Panc1 (cell line): ENCODE measurements at regions not wholly inside any gene's neighbourhood (a gene's known extent, or its start where the extent isn't known, plus 50 kb on each side); places are given as distances from the start of the nearest gene placed in this dataset.

ENCODE experiments used
- ATAC-seq: fragments of 200-7000 bp; cut with Tn5 transposase; 2 replicates; pipeline ENCODE4 v1.9.1; 2020; ENCODE audit warnings: mild to moderate bottlenecking, moderate library complexity
- BruUV-seq: library from RNA; stranded (reverse); fragments of 400-500 nt; replicated peaks from 2 replicates; lab custom pipeline; 2021; lab: Mats Ljungman, UMichigan
- CTCF ChIA-PET: fragments of 300-600 bp; sonication (Branson Sonifier 250); formaldehyde crosslinking; loops from one replicate; lab custom pipeline; 2022; ENCODE audit warnings: antibody characterized with exemption; lab: Charles Lee
- POLR2A ChIA-PET: fragments of 300-600 bp; sonication (Branson Sonifier 250); formaldehyde crosslinking; loops from one replicate; lab custom pipeline; 2022; ENCODE audit warnings: antibody characterized with exemption; lab: Charles Lee
- DNase-seq: peaks from one replicate; pipeline ENCODE4 v3.0.0-alpha.2; 2010; ENCODE audit warnings: low read depth, low spot score
- H3K27ac ChIP-seq: 2 replicates; pipeline ENCODE4 v1.5.1; 2011; ENCODE audit warnings: mild to moderate bottlenecking, low read length, inconsistent platforms
- H3K27me3 ChIP-seq: fragments of 200-500 bp; sonication (Bioruptor generic); 2 replicates; pipeline ENCODE4 v1.6.0; 2014; ENCODE audit warnings: low read length, inconsistent platforms; ENCODE audit not compliant: control insufficient read depth, insufficient read depth
- H3K36me3 ChIP-seq: fragments of 200-500 bp; sonication (Bioruptor generic); 2 replicates; pipeline ENCODE4 v1.5.1; 2014; ENCODE audit warnings: inconsistent platforms, mild to moderate bottlenecking, low read length, moderate library complexity; ENCODE audit not compliant: control insufficient read depth, insufficient read depth
- H3K4me1 ChIP-seq: 2 replicates; pipeline ENCODE4 v1.5.1; 2011; ENCODE audit warnings: inconsistent platforms, mild to moderate bottlenecking, low read length, moderate library complexity; ENCODE audit not compliant: control insufficient read depth, insufficient read depth
- H3K4me3 ChIP-seq, 2 experiments: 2 replicates each; pipeline ENCODE4 v1.5.1; 2011 to 2012; ENCODE audit warnings: low read depth in 2 of 2, low read length in 2 of 2, mild to moderate bottlenecking in 2 of 2, inconsistent platforms in 1 of 2, moderate library complexity in 1 of 2
- H3K9me3 ChIP-seq: fragments of 200-500 bp; sonication (Bioruptor generic); 2 replicates; pipeline ENCODE4 v1.5.1; 2014; ENCODE audit warnings: low read depth, mild to moderate bottlenecking, inconsistent platforms, low read length, moderate library complexity; ENCODE audit not compliant: control insufficient read depth, insufficient read depth
- POLR2AphosphoS5 ChIP-seq: IDR thresholded peaks from 2 replicates; pipeline ENCODE4 v1.6.1; 2012; ENCODE audit warnings: mild to moderate bottlenecking, low read depth, low read length, moderate library complexity
- SIN3A ChIP-seq: IDR thresholded peaks from 2 replicates; pipeline ENCODE4 v1.6.1; 2012; ENCODE audit warnings: low read depth, mild to moderate bottlenecking, low read length, moderate library complexity, borderline replicate concordance; ENCODE audit not compliant: insufficient read depth
- TCF7L2 ChIP-seq: IDR thresholded peaks from 2 replicates; pipeline ENCODE4 v1.6.1; 2011; ENCODE audit warnings: mild to moderate bottlenecking, low read depth, low read length, inconsistent platforms
- in situ Hi-C: cut with HindIII; loops from 2 replicates; pipeline ENCODE4 v1.10.0; 2016; ENCODE audit warnings: low sequenced_read_pairs, low pct_unique_long_range_greater_than_20kb
- intact Hi-C: fragments of 100-400 bp; cut with micrococcal nuclease; formaldehyde crosslinking; loops from one replicate; pipeline ENCODE4 v1.10.0; 2022; ENCODE audit not compliant: unreplicated experiment
- TF ChIP-seq, protein P1 (sequence below), 2 experiments: IDR thresholded peaks; 2 replicates each; pipeline ENCODE4 v1.6.1; 2011 to 2012; ENCODE audit warnings: low read depth in 2 of 2, control low read depth in 1 of 2, low read length in 1 of 2, mild to moderate bottlenecking in 1 of 2, moderate library complexity in 1 of 2; ENCODE audit not compliant: insufficient read depth in 1 of 2
- TF ChIP-seq, protein P2 (sequence below): fragments of 450-650 bp; IDR thresholded peaks from 2 replicates; pipeline ENCODE4 v1.5.1; 2017; ENCODE audit warnings: mild to moderate bottlenecking

DNA sequence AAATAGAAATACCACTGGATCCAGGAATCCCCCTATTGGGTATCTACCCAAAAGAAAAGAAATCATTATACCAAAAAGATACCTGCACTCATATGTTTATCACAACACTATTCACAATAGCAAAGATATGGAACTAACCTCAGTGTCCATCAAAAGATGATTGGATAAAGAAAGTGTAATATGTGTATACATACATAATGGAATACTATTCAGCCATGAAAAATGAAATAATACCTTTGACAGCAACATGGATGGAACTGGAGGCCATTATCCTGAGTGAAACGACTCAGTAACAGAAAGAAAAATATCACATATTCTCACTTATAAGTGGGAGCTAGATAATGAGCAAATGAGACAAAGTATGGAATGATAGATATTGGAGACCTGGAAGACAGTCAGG lies 74.2 kb upstream of the TLR3 start:
- BruUV-seq: no TSS peak
- TF ChIP-seq, protein P1, sequence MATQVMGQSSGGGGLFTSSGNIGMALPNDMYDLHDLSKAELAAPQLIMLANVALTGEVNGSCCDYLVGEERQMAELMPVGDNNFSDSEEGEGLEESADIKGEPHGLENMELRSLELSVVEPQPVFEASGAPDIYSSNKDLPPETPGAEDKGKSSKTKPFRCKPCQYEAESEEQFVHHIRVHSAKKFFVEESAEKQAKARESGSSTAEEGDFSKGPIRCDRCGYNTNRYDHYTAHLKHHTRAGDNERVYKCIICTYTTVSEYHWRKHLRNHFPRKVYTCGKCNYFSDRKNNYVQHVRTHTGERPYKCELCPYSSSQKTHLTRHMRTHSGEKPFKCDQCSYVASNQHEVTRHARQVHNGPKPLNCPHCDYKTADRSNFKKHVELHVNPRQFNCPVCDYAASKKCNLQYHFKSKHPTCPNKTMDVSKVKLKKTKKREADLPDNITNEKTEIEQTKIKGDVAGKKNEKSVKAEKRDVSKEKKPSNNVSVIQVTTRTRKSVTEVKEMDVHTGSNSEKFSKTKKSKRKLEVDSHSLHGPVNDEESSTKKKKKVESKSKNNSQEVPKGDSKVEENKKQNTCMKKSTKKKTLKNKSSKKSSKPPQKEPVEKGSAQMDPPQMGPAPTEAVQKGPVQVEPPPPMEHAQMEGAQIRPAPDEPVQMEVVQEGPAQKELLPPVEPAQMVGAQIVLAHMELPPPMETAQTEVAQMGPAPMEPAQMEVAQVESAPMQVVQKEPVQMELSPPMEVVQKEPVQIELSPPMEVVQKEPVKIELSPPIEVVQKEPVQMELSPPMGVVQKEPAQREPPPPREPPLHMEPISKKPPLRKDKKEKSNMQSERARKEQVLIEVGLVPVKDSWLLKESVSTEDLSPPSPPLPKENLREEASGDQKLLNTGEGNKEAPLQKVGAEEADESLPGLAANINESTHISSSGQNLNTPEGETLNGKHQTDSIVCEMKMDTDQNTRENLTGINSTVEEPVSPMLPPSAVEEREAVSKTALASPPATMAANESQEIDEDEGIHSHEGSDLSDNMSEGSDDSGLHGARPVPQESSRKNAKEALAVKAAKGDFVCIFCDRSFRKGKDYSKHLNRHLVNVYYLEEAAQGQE (IDR thresholded peaks at IDR 0.05; ENCODE audit: insufficient read depth in 1 of 2, low read depth in 2 of 2, low read length in 1 of 2): no peak
- TF ChIP-seq SIN3A: no peak
- no peak for TF ChIP-seq POLR2AphosphoS5
- TF ChIP-seq, protein P2, sequence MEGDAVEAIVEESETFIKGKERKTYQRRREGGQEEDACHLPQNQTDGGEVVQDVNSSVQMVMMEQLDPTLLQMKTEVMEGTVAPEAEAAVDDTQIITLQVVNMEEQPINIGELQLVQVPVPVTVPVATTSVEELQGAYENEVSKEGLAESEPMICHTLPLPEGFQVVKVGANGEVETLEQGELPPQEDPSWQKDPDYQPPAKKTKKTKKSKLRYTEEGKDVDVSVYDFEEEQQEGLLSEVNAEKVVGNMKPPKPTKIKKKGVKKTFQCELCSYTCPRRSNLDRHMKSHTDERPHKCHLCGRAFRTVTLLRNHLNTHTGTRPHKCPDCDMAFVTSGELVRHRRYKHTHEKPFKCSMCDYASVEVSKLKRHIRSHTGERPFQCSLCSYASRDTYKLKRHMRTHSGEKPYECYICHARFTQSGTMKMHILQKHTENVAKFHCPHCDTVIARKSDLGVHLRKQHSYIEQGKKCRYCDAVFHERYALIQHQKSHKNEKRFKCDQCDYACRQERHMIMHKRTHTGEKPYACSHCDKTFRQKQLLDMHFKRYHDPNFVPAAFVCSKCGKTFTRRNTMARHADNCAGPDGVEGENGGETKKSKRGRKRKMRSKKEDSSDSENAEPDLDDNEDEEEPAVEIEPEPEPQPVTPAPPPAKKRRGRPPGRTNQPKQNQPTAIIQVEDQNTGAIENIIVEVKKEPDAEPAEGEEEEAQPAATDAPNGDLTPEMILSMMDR: no peak
- no peak for TF ChIP-seq TCF7L2
- ChIA-PET CTCF (no interaction called here), POLR2A (no interaction called here)
- DNase-seq (no peak), ATAC-seq (no peak)
- no peaks in the 10 kb centered on the region for H3K36me3 ChIP-seq
- H3K9me3 ChIP-seq: no peaks in the 10 kb centered on the region
- H3K27me3 ChIP-seq: no peaks in the 10 kb centered on the region
- H3K4me1 ChIP-seq: no peaks in the 10 kb centered on the region
- intact Hi-C loops (no loop called here), in situ Hi-C loops (no loop called here)
- no peak overlapping the region for H3K27ac ChIP-seq
- no peak overlapping the region for H3K4me3 ChIP-seq

DNA sequence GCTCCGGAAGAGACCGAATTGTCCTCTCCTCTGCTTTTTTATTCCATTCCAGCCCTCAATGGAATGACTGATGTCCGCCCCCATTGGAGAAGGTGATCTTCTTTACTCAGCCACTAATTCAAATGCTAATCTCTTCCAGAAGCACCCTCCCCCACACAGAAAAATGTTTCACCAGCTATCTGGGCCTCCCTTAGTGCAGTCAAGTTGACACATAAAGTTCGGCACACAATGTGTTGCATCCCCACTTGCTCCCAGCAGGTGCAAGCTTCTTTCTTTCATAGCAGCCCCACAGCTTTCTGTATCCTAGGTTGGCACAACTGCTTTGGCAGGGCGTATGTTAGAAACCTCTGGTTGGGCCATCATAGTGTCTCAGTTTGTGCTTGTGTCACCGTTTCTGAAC lies 73.3 kb upstream of the TLR3 start:
- ChIA-PET POLR2A (no interaction called here), CTCF (interaction anchor here (0.6 kb wide), 1 partner anchor 383 kb away, joined by 4 read pairs; no protein-coding TSS in a partner anchor)
- intact Hi-C loops: no loop called here
- Histone ChIP-seq H3K4me1 (no peaks in the 10 kb centered on the region), H3K4me3 (no peak overlapping the region), H3K9me3 (no peaks in the 10 kb centered on the region), H3K36me3 (no peaks in the 10 kb centered on the region), H3K27me3 (no peaks in the 10 kb centered on the region), H3K27ac (no peak overlapping the region)
- ATAC-seq (no peak), DNase-seq (no peak)
- no TSS peak for BruUV-seq
- in situ Hi-C loops: no loop called here
- TF ChIP-seq POLR2AphosphoS5: no peak
- TF ChIP-seq, protein P1 (IDR thresholded peaks at IDR 0.05; ENCODE audit: insufficient read depth in 1 of 2, low read depth in 2 of 2, low read length in 1 of 2): no peak
- TF ChIP-seq, protein P2: no peak
- no peak for TF ChIP-seq TCF7L2
- no peak for TF ChIP-seq SIN3A
